ENCODE measurements at regions not wholly inside any gene's neighbourhood (a gene's known extent, or its start where the extent isn't known, plus 50 kb on each side); places are given as distances from the start of the nearest gene placed in this dataset.
A peak's percentile ranks its signal among the peaks of the same experiment; 100 is the strongest.

DNA sequence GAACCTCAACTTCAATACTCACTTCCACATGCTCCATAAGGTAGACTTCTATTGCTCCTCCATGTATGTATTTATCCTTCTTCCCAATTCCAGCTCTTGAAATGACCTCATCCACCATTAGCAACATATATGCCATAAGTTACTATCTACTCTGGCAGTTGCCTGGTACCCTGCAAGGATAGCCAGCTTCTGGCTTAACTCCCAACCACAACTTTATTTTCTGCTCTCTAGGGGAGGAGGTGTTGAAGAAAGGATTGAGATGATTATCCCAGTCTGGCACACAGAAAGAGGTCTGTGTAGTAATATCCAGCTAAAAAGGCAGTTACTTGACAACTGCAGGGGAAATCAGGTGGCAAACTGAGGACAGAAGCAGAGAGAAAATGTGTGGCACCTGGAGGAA lies 71.5 kb upstream of the MDM1 start:
- H3K4me3 Mint-ChIP-seq: no peak overlapping the region
- H3K4me1 ChIP-seq (ENCODE audit: control insufficient read depth, insufficient read depth, low read length): no peaks in the 10 kb centered on the region
- no peaks in the 10 kb centered on the region for H3K9me3 Mint-ChIP-seq
- no peak overlapping the region for H3K27ac Mint-ChIP-seq
- H3K36me3 Mint-ChIP-seq (ENCODE audit: low read depth): no peaks in the 10 kb centered on the region
- H3K36me3 ChIP-seq (ENCODE audit: control insufficient read depth, insufficient read depth, low read length): no peaks in the 10 kb centered on the region
- no peak overlapping the region for H3K4me3 ChIP-seq (ENCODE audit: low read length)
- no peak overlapping the region for H3K9ac ChIP-seq (ENCODE audit: extremely low read depth, low read length, poor library complexity, severe bottlenecking)
- no peaks in the 10 kb centered on the region for H3K27me3 Mint-ChIP-seq (ENCODE audit: insufficient read depth)
- H3K9me3 ChIP-seq (ENCODE audit: control insufficient read depth, low read length): no peaks in the 10 kb centered on the region
- no peaks in the 10 kb centered on the region for H3K27me3 ChIP-seq (ENCODE audit: control insufficient read depth, insufficient read depth, low read length, poor library complexity, severe bottlenecking)
- DNase-seq: no peak
- no peaks in the 10 kb centered on the region for H3K4me1 Mint-ChIP-seq
- H3K27ac ChIP-seq (ENCODE audit: low read depth, low read length): no peak overlapping the region
- TF ChIP-seq, protein P1, sequence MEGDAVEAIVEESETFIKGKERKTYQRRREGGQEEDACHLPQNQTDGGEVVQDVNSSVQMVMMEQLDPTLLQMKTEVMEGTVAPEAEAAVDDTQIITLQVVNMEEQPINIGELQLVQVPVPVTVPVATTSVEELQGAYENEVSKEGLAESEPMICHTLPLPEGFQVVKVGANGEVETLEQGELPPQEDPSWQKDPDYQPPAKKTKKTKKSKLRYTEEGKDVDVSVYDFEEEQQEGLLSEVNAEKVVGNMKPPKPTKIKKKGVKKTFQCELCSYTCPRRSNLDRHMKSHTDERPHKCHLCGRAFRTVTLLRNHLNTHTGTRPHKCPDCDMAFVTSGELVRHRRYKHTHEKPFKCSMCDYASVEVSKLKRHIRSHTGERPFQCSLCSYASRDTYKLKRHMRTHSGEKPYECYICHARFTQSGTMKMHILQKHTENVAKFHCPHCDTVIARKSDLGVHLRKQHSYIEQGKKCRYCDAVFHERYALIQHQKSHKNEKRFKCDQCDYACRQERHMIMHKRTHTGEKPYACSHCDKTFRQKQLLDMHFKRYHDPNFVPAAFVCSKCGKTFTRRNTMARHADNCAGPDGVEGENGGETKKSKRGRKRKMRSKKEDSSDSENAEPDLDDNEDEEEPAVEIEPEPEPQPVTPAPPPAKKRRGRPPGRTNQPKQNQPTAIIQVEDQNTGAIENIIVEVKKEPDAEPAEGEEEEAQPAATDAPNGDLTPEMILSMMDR (conservative IDR thresholded peaks at IDR 0.05): no peak

DNA sequence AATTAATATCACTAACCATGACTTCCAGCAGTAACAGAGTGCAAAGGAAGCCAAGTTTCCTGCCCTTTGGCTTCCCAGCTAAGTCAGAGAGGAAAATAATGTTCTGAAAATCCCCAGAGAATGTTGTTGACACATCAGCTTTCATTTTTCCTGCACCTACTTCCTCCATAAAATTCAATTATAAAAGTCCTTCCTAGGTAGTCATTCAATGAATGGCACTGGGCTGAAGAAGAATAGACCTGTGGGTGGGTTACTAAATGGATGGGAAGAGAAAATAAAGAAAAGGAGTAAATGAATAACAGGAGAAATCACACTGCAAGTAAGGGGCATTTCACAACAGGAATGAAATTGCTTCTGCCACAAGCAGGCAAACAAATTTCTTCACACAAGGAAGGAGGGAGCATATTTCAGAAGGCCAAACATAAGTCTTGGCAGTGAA lies 73.2 kb upstream of the MDM1 start:
- TF ChIP-seq, protein P1 (conservative IDR thresholded peaks at IDR 0.05): no peak
- H3K36me3 Mint-ChIP-seq (ENCODE audit: low read depth): no peaks in the 10 kb centered on the region

DNA sequence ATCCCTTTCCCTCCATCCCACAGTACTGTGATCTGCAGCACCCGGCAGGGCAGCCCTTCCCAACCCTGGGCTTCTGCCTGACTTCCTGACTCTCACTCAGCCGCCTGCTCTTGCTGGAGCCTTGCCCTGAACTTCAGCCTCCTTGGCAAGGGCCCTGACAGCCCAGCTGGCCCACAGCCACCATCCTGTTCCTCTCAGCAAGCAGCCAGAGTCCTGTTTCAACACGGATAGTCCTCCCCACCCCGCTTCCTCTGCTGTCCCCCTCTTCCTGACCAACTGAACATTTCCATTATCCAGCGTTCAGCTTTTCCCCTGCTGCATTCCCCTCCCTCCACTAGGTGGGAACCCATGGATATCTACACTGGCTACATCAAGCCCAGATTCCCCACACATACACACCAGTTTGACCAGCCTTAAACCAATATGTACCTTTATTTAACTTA lies 74.0 kb upstream of the MDM1 start:
- 63 to 68% methylated on average over 3 to 5 of the region's 5 CpGs for WGBS, 2 experiments (ENCODE audit: insufficient coverage in 1 of 2, insufficient read length in 1 of 2)
- H3K4me1 ChIP-seq (ENCODE audit: control insufficient read depth, insufficient read depth, low read length): no peaks in the 10 kb centered on the region
- no peak overlapping the region for H3K4me3 Mint-ChIP-seq
- no peaks in the 10 kb centered on the region for H3K36me3 ChIP-seq (ENCODE audit: control insufficient read depth, insufficient read depth, low read length)
- no peaks in the 10 kb centered on the region for H3K9me3 Mint-ChIP-seq
- no peaks in the 10 kb centered on the region for H3K36me3 Mint-ChIP-seq (ENCODE audit: low read depth)
- H3K9me3 ChIP-seq (ENCODE audit: control insufficient read depth, low read length): no peaks in the 10 kb centered on the region
- no peaks in the 10 kb centered on the region for H3K27me3 ChIP-seq (ENCODE audit: control insufficient read depth, insufficient read depth, low read length, poor library complexity, severe bottlenecking)
- no peak overlapping the region for H3K4me3 ChIP-seq (ENCODE audit: low read length)
- no peaks in the 10 kb centered on the region for H3K4me1 Mint-ChIP-seq
- no peak overlapping the region for H3K27ac ChIP-seq (ENCODE audit: low read depth, low read length)
- no peak overlapping the region for H3K27ac Mint-ChIP-seq
- H3K27me3 Mint-ChIP-seq (ENCODE audit: insufficient read depth): no peaks in the 10 kb centered on the region
- H3K9ac ChIP-seq (ENCODE audit: extremely low read depth, low read length, poor library complexity, severe bottlenecking): no peak overlapping the region
- TF ChIP-seq, protein P1 (conservative IDR thresholded peaks at IDR 0.05): peak; percentile 70
- DNase-seq: peak; percentile 74

More for the DNA sequence above, 73.2 kb upstream of the MDM1 start:
- H3K27ac Mint-ChIP-seq: no peak overlapping the region
- Histone ChIP-seq H3K27ac (ENCODE audit: low read depth, low read length) (no peak overlapping the region), H3K4me3 (ENCODE audit: low read length) (no peak overlapping the region), H3K9ac (ENCODE audit: extremely low read depth, low read length, poor library complexity, severe bottlenecking) (no peak overlapping the region), H3K9me3 (ENCODE audit: control insufficient read depth, low read length) (no peaks in the 10 kb centered on the region), H3K27me3 (ENCODE audit: control insufficient read depth, insufficient read depth, low read length, poor library complexity, severe bottlenecking) (no peaks in the 10 kb centered on the region), H3K4me1 (ENCODE audit: control insufficient read depth, insufficient read depth, low read length) (no peaks in the 10 kb centered on the region), H3K36me3 (ENCODE audit: control insufficient read depth, insufficient read depth, low read length) (no peaks in the 10 kb centered on the region)
- DNase-seq: no peak
- no peaks in the 10 kb centered on the region for H3K4me1 Mint-ChIP-seq
- no peaks in the 10 kb centered on the region for H3K9me3 Mint-ChIP-seq
- no peaks in the 10 kb centered on the region for H3K27me3 Mint-ChIP-seq (ENCODE audit: insufficient read depth)
- no peak overlapping the region for H3K4me3 Mint-ChIP-seq
